ENCODE measurements at regions not wholly inside any gene's neighbourhood (a gene's known extent, or its start where the extent isn't known, plus 50 kb on each side); places are given as distances from the start of the nearest gene placed in this dataset.

GRCh38 chr4:71147261-71147660 is 153.8 kb downstream of the DCK start:
- DNase-seq (ENCODE audit: extremely low read depth in 1 of 11, low read depth in 9 of 11, low spot score in 4 of 11): no peak

- no peak for DNase-seq (ENCODE audit: extremely low read depth in 1 of 11, low read depth in 9 of 11, low spot score in 4 of 11)
Measured at GRCh38 chr4:71148545-71148944, 155.1 kb downstream of the DCK start.

- no peak for DNase-seq (ENCODE audit: extremely low read depth in 1 of 11, low read depth in 9 of 11, low spot score in 4 of 11)
Measured at GRCh38 chr4:71151054-71151453, 157.6 kb downstream of the DCK start.

- DNase-seq (ENCODE audit: extremely low read depth in 1 of 11, low read depth in 9 of 11, low spot score in 4 of 11): peak in 3 of 11 donors; percentile 7 to 22 (median 12)
Measured at GRCh38 chr4:71156616-71157015, 163.2 kb downstream of the DCK start.

GRCh38 chr4:71162386-71162785 is 168.9 kb downstream of the DCK start:
- no peak for DNase-seq (ENCODE audit: extremely low read depth in 1 of 11, low read depth in 9 of 11, low spot score in 4 of 11)

GRCh38 chr4:71163317-71163716 is 169.9 kb downstream of the DCK start:
- no peak for DNase-seq (ENCODE audit: extremely low read depth in 1 of 11, low read depth in 9 of 11, low spot score in 4 of 11)

- no peak for DNase-seq (ENCODE audit: extremely low read depth in 1 of 11, low read depth in 9 of 11, low spot score in 4 of 11)
Measured at GRCh38 chr4:71167083-71167482, 171.7 kb upstream of the SLC4A4 start.

- no peak for DNase-seq (ENCODE audit: extremely low read depth in 1 of 11, low read depth in 9 of 11, low spot score in 4 of 11)
Measured at GRCh38 chr4:71171592-71171991, 167.2 kb upstream of the SLC4A4 start.

- DNase-seq (ENCODE audit: extremely low read depth in 1 of 11, low read depth in 9 of 11, low spot score in 4 of 11): no peak
Measured at GRCh38 chr4:71181332-71181731, 157.5 kb upstream of the SLC4A4 start.

GRCh38 chr4:71184195-71184781 is 154.5 kb upstream of the SLC4A4 start:
- DNase-seq (ENCODE audit: extremely low read depth in 1 of 11, low read depth in 9 of 11, low spot score in 4 of 11): peak in 9 of 11 donors; percentile 10 to 57 (median 34)

GRCh38 chr4:71185037-71185436 is 153.8 kb upstream of the SLC4A4 start:
- no peak for DNase-seq (ENCODE audit: extremely low read depth in 1 of 11, low read depth in 9 of 11, low spot score in 4 of 11)

- peak in 1 of 11 donors; percentile 27 for DNase-seq (ENCODE audit: extremely low read depth in 1 of 11, low read depth in 9 of 11, low spot score in 4 of 11)
Measured at GRCh38 chr4:71186257-71186565, 152.6 kb upstream of the SLC4A4 start.

- DNase-seq (ENCODE audit: extremely low read depth in 1 of 11, low read depth in 9 of 11, low spot score in 4 of 11): peak in 9 of 11 donors; percentile 29 to 64 (median 53)
Measured at GRCh38 chr4:71186566-71187403, 152.0 kb upstream of the SLC4A4 start.

- DNase-seq (ENCODE audit: extremely low read depth in 1 of 11, low read depth in 9 of 11, low spot score in 4 of 11): peak in 8 of 11 donors; percentile 7 to 66 (median 36)
Measured at GRCh38 chr4:71187404-71188155, 151.2 kb upstream of the SLC4A4 start.

- peak in 7 of 11 donors; percentile 27 to 66 (median 31) for DNase-seq (ENCODE audit: extremely low read depth in 1 of 11, low read depth in 9 of 11, low spot score in 4 of 11)
Measured at GRCh38 chr4:71188156-71188640, 150.6 kb upstream of the SLC4A4 start.

GRCh38 chr4:71188951-71189350 is 149.9 kb upstream of the SLC4A4 start:
- DNase-seq (ENCODE audit: extremely low read depth in 1 of 11, low read depth in 9 of 11, low spot score in 4 of 11): no peak

GRCh38 chr4:71189471-71189870 is 149.3 kb upstream of the SLC4A4 start:
- no peak for DNase-seq (ENCODE audit: extremely low read depth in 1 of 11, low read depth in 9 of 11, low spot score in 4 of 11)

GRCh38 chr4:71194454-71194853 is 144.4 kb upstream of the SLC4A4 start:
- no peak for DNase-seq (ENCODE audit: extremely low read depth in 1 of 11, low read depth in 9 of 11, low spot score in 4 of 11)

GRCh38 chr4:71195924-71196323 is 142.9 kb upstream of the SLC4A4 start:
- DNase-seq (ENCODE audit: extremely low read depth in 1 of 11, low read depth in 9 of 11, low spot score in 4 of 11): no peak

GRCh38 chr4:71198958-71199357 is 139.9 kb upstream of the SLC4A4 start:
- DNase-seq (ENCODE audit: extremely low read depth in 1 of 11, low read depth in 9 of 11, low spot score in 4 of 11): no peak
